ENCODE measurements at regions not wholly inside any gene's neighbourhood (a gene's known extent, or its start where the extent isn't known, plus 50 kb on each side); places are given as distances from the start of the nearest gene placed in this dataset.

- Mint-ChIP-seq H3K4me3 (no peak overlapping the region), H3K9me3 (ENCODE audit: low read depth) (no peaks in the 10 kb centered on the region), H3K4me1 (no peaks in the 10 kb centered on the region), H3K27me3 (peaks cover 24% of the 10 kb centered on the region), H3K27ac (no peak overlapping the region), H3K36me3 (no peaks in the 10 kb centered on the region)
- ATAC-seq, result no peak
- CTCF ChIA-PET, result no interaction called here
- DNase-seq, result peak; percentile 31
These were observed 76.7 kb downstream of the TRIM29 start for GRCh38 chr11:120061036-120061760.

- Mint-ChIP-seq H3K9me3 (ENCODE audit: low read depth) (no peaks in the 10 kb centered on the region), H3K27ac (no peak overlapping the region), H3K4me3 (no peak overlapping the region), H3K36me3 (no peaks in the 10 kb centered on the region), H3K4me1 (no peaks in the 10 kb centered on the region), H3K27me3 (peaks cover 22% of the 10 kb centered on the region)
- CTCF ChIA-PET, result no interaction called here
- ATAC-seq (no peak), DNase-seq (peak; percentile 14)
These were observed 77.4 kb downstream of the TRIM29 start for GRCh38 chr11:120060512-120060911.

- H3K4me3 Mint-ChIP-seq, result no peak overlapping the region
- no peaks in the 10 kb centered on the region for H3K9me3 Mint-ChIP-seq (ENCODE audit: low read depth)
- CTCF ChIA-PET, result no interaction called here
- H3K27ac Mint-ChIP-seq, result no peak overlapping the region
- H3K27me3 Mint-ChIP-seq, result peaks cover 19% of the 10 kb centered on the region
- H3K4me1 Mint-ChIP-seq, result no peaks in the 10 kb centered on the region
- DNase-seq (peak; percentile 23), ATAC-seq (no peak)
- no peaks in the 10 kb centered on the region for H3K36me3 Mint-ChIP-seq
These were observed 79.0 kb downstream of the TRIM29 start for GRCh38 chr11:120058931-120059330.

- H3K36me3 Mint-ChIP-seq, result no peaks in the 10 kb centered on the region
- ATAC-seq (no peak), DNase-seq (peak; percentile 33)
- H3K4me1 Mint-ChIP-seq, result no peaks in the 10 kb centered on the region
- no peaks in the 10 kb centered on the region for H3K9me3 Mint-ChIP-seq (ENCODE audit: low read depth)
- peaks cover 19% of the 10 kb centered on the region for H3K27me3 Mint-ChIP-seq
- no peak overlapping the region for H3K27ac Mint-ChIP-seq
- CTCF ChIA-PET, result no interaction called here
- H3K4me3 Mint-ChIP-seq, result no peak overlapping the region
These were observed 80.0 kb downstream of the TRIM29 start for GRCh38 chr11:120057595-120058581.

- no peaks in the 10 kb centered on the region for H3K9me3 Mint-ChIP-seq (ENCODE audit: low read depth)
- peaks cover 19% of the 10 kb centered on the region for H3K27me3 Mint-ChIP-seq
- H3K4me3 Mint-ChIP-seq, result no peak overlapping the region
- ATAC-seq (no peak), DNase-seq (peak; percentile 4)
- no peaks in the 10 kb centered on the region for H3K4me1 Mint-ChIP-seq
- H3K36me3 Mint-ChIP-seq, result no peaks in the 10 kb centered on the region
- CTCF ChIA-PET, result no interaction called here
- no peak overlapping the region for H3K27ac Mint-ChIP-seq
These were observed 80.9 kb downstream of the TRIM29 start for GRCh38 chr11:120057028-120057330.

- Mint-ChIP-seq H3K27me3 (peaks cover 19% of the 10 kb centered on the region), H3K9me3 (ENCODE audit: low read depth) (no peaks in the 10 kb centered on the region), H3K4me3 (no peak overlapping the region), H3K4me1 (no peaks in the 10 kb centered on the region), H3K36me3 (no peaks in the 10 kb centered on the region), H3K27ac (no peak overlapping the region)
- ATAC-seq (no peak), DNase-seq (peak; percentile 27)
- CTCF ChIA-PET, result no interaction called here
These were observed 81.4 kb downstream of the TRIM29 start for GRCh38 chr11:120056301-120057027.

- no peak overlapping the region for H3K4me3 Mint-ChIP-seq
- CTCF ChIA-PET, result no interaction called here
- no peaks in the 10 kb centered on the region for H3K4me1 Mint-ChIP-seq
- no peaks in the 10 kb centered on the region for H3K9me3 Mint-ChIP-seq (ENCODE audit: low read depth)
- no peak overlapping the region for H3K27ac Mint-ChIP-seq
- ATAC-seq (no peak), DNase-seq (peak; percentile 1)
- H3K36me3 Mint-ChIP-seq, result no peaks in the 10 kb centered on the region
- peaks cover 19% of the 10 kb centered on the region for H3K27me3 Mint-ChIP-seq
These were observed 82.3 kb downstream of the TRIM29 start for GRCh38 chr11:120055646-120056045.

- CTCF ChIA-PET, result no interaction called here
- H3K9me3 Mint-ChIP-seq (ENCODE audit: low read depth), result no peaks in the 10 kb centered on the region
- no peak overlapping the region for H3K4me3 Mint-ChIP-seq
- ATAC-seq, result no peak
- H3K4me1 Mint-ChIP-seq, result no peaks in the 10 kb centered on the region
- DNase-seq, result no peak
- H3K27me3 Mint-ChIP-seq, result peaks cover 20% of the 10 kb centered on the region
- H3K36me3 Mint-ChIP-seq, result no peaks in the 10 kb centered on the region
- H3K27ac Mint-ChIP-seq, result no peak overlapping the region
These were observed 83.2 kb downstream of the TRIM29 start for GRCh38 chr11:120054753-120055045.

GRCh38 chr11:120054016-120054752, 83.7 kb downstream of the TRIM29 start:
- Mint-ChIP-seq H3K27me3 (peaks cover 20% of the 10 kb centered on the region), H3K4me1 (no peaks in the 10 kb centered on the region), H3K4me3 (no peak overlapping the region), H3K9me3 (ENCODE audit: low read depth) (no peaks in the 10 kb centered on the region), H3K36me3 (no peaks in the 10 kb centered on the region), H3K27ac (no peak overlapping the region)
- peak; percentile 26 for DNase-seq
- no peak for ATAC-seq
- CTCF ChIA-PET, result no interaction called here

GRCh38 chr11:120052196-120052775, 85.6 kb downstream of the TRIM29 start:
- peaks cover 8% of the 10 kb centered on the region for H3K27me3 Mint-ChIP-seq

GRCh38 chr11:120044011-120044675, 93.8 kb downstream of the TRIM29 start:
- Mint-ChIP-seq H3K4me3 (no peak overlapping the region), H3K4me1 (no peaks in the 10 kb centered on the region), H3K27me3 (peaks cover 20% of the 10 kb centered on the region), H3K27ac (no peak overlapping the region), H3K9me3 (ENCODE audit: low read depth) (peaks cover 12% of the 10 kb centered on the region), H3K36me3 (peaks cover 3% of the 10 kb centered on the region)
- ATAC-seq, result no peak
- CTCF ChIA-PET, result no interaction called here
- DNase-seq, result peak; percentile 11

More at GRCh38 chr11:120052196-120052775, 85.6 kb downstream of the TRIM29 start:
- H3K9me3 Mint-ChIP-seq (ENCODE audit: low read depth), result peaks cover 4% of the 10 kb centered on the region
- H3K27ac Mint-ChIP-seq, result no peak overlapping the region
- DNase-seq, result peak; percentile 22
- no peaks in the 10 kb centered on the region for H3K36me3 Mint-ChIP-seq
- H3K4me1 Mint-ChIP-seq, result no peaks in the 10 kb centered on the region
- ATAC-seq, result no peak
- H3K4me3 Mint-ChIP-seq, result no peak overlapping the region
- CTCF ChIA-PET, result no interaction called here

- DNase-seq, result peak; percentile 23
- Mint-ChIP-seq H3K27me3 (peaks cover 22% of the 10 kb centered on the region), H3K36me3 (peaks cover 3% of the 10 kb centered on the region), H3K9me3 (ENCODE audit: low read depth) (peaks cover 12% of the 10 kb centered on the region), H3K4me1 (no peaks in the 10 kb centered on the region), H3K4me3 (no peak overlapping the region), H3K27ac (no peak overlapping the region)
- ATAC-seq, result no peak
- CTCF ChIA-PET, result no interaction called here
These were observed 94.5 kb downstream of the TRIM29 start for GRCh38 chr11:120043328-120043945.

Measured in activated CD8-positive, alpha-beta memory T cell treated with anti-CD3 and anti-CD28 coated beads, Interleukin-2, amount 10 ng/mL, durations not matched to agents 7 days and 5 days (primary cell).